ENCODE measurements at regions not wholly inside any gene's neighbourhood (a gene's known extent, or its start where the extent isn't known, plus 50 kb on each side); places are given as distances from the start of the nearest gene placed in this dataset.
"Not testable (repeated sequence)": the region's sequence is repeated elsewhere in the genome, so short reads cannot be mapped to it uniquely, and the experiment has no call there.

- H2BK5ac ChIP-seq (ENCODE audit: low read depth, low read length); H2BK120ac ChIP-seq (replicated peaks; ENCODE audit: low read depth, low read length); H3K79me1 ChIP-seq (ENCODE audit: low read depth, low read length); H3K27me3 ChIP-seq (replicated peaks in 1 of 4; ENCODE audit: control insufficient read depth in 3 of 4, extremely low read depth in 1 of 4, insufficient read depth in 3 of 4, low read length in 3 of 4); FAIRE-seq; H3K4ac ChIP-seq (replicated peaks; ENCODE audit: insufficient read length, low read depth, low read length); H3K9ac ChIP-seq (replicated peaks in 1 of 4; ENCODE audit: extremely low read depth in 1 of 4, low read depth in 3 of 4, low read length in 3 of 4); H3K36me3 ChIP-seq (ENCODE audit: control insufficient read depth in 2 of 4, insufficient read depth in 4 of 4, low read length in 3 of 4); H2AFZ ChIP-seq (ENCODE audit: low read length); H3K14ac ChIP-seq (ENCODE audit: insufficient read length); H4K91ac ChIP-seq (replicated peaks; ENCODE audit: insufficient read length, low read length); H3K9me3 ChIP-seq (ENCODE audit: insufficient read depth in 2 of 2, low read depth in 1 of 2, low read length in 1 of 2); H4K20me1 ChIP-seq (replicated peaks in 1 of 2; ENCODE audit: control insufficient read depth in 1 of 2, insufficient read depth in 2 of 2, low read length in 2 of 2); H3K27ac ChIP-seq (ENCODE audit: low read depth, low read length); H4K5ac ChIP-seq (ENCODE audit: insufficient read length, low read depth, low read length); H4K8ac ChIP-seq (ENCODE audit: extremely low read depth, insufficient read depth, low read length); H3K23me2 ChIP-seq (ENCODE audit: low read depth, low read length); H3K56ac ChIP-seq (replicated peaks; ENCODE audit: insufficient read length, low read depth, low read length); CTCF ChIA-PET (ENCODE audit: partially characterized antibody); H2BK20ac ChIP-seq (ENCODE audit: low read length); H2BK12ac ChIP-seq (ENCODE audit: low read depth, low read length); H3K18ac ChIP-seq (ENCODE audit: extremely low read depth, low read length); H3K4me1 ChIP-seq (replicated peaks in 1 of 4; ENCODE audit: control insufficient read depth in 3 of 4, insufficient read depth in 4 of 4, low read length in 3 of 4); H3K79me2 ChIP-seq (ENCODE audit: control insufficient read depth in 1 of 2, insufficient read depth in 2 of 2, low read length in 2 of 2); H2AK5ac ChIP-seq (ENCODE audit: low read depth, low read length); H2BK15ac ChIP-seq (ENCODE audit: low read length); POLR2A ChIA-PET (ENCODE audit: partially characterized antibody); H3K4me2 ChIP-seq (ENCODE audit: insufficient read depth in 1 of 2, low read depth in 2 of 2, low read length in 2 of 2); H3K23ac ChIP-seq (ENCODE audit: insufficient read length): not testable (repeated sequence)
- H3K4me3 ChIP-seq (ENCODE audit: extremely low read depth in 1 of 4, insufficient read depth in 2 of 4, low read depth in 3 of 4, low read length in 4 of 4): 0 out of 8 replicates have a peak overlapping the region, but pooled peaks of 1 of the 4 experiments have one; percentile 26
- DNase-seq (ENCODE audit: low read depth in 1 of 2, low spot score in 2 of 2): peak in 1 of 2 experiments; percentile 45
- WGBS, 2 experiments (ENCODE audit: extremely low coverage in 1 of 2, insufficient coverage in 1 of 2, insufficient read length in 1 of 2, insufficient replicate concordance in 2 of 2, low coverage in 1 of 2, low lambda C conversion rate in 2 of 2, missing lambda C conversion rate in 1 of 2): no CpG with 5 or more reads among the region's 85 CpGs
Observed at GRCh38 chr1:143498059-143498749, 473.6 kb downstream of the FAM72C start.
